ENCODE measurements at regions not wholly inside any gene's neighbourhood (a gene's known extent, or its start where the extent isn't known, plus 50 kb on each side); places are given as distances from the start of the nearest gene placed in this dataset.

GRCh38 chrX:142043196-142043595 is 139.5 kb downstream of the MAGEC1 start:
- Histone ChIP-seq H3K4me3 (no peak overlapping the region), H3K4me1 (no peaks in the 10 kb centered on the region), H3K9me3 (no peaks in the 10 kb centered on the region), H3K4me2 (no peak overlapping the region), H3K27ac (no peak overlapping the region)
- ChIA-PET CTCF (no interaction called here), POLR2A (no interaction called here)
- no peak for TF ChIP-seq SMC3 (IDR thresholded peaks at IDR 0.05)
- no peak for TF ChIP-seq HDAC2 (IDR thresholded peaks at IDR 0.05)
- no peak for TF ChIP-seq EP300 (IDR thresholded peaks at IDR 0.05)
- no peak for TF ChIP-seq HOXA7 (CRISPR knock-in tag; IDR thresholded peaks at IDR 0.05)
- WGBS (ENCODE audit: missing lambda C conversion rate): 39% methylated on average over 3 of the region's 3 CpGs
- no peak for DNase-seq (ENCODE audit: low read depth in 1 of 2, low spot score in 1 of 2)
- no peak for FAIRE-seq
- ATAC-seq: no peak

DNA sequence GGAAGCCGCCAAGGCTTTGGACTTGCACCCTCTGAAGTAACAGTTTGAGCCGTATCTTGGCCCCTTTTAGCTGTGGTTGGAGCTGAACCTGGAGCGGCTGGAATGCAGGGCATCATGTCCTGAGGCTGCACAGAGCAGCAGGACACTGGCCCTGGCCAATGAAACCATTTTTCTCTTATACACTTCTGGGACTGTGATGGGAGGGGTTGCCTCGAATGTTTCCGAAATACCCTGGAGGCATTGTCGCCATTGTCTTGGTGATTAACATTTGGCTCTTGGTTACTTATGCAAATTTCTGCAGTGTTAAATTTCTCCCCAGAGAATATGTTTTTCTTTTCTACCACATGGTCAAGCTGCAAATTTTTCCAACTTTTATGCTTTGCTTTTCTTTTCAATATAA is 137.2 kb downstream of the MAGEC1 start:
- ChIA-PET CTCF (no interaction called here), POLR2A (no interaction called here)
- Histone ChIP-seq H3K4me2 (no peak overlapping the region), H3K4me3 (no peak overlapping the region), H3K27ac (no peak overlapping the region), H3K9me3 (no peaks in the 10 kb centered on the region), H3K4me1 (no peaks in the 10 kb centered on the region)
- DNase-seq (ENCODE audit: low read depth in 1 of 2, low spot score in 1 of 2) (no peak), FAIRE-seq (no peak), ATAC-seq (no peak)
- 82% methylated on average over 5 of the region's 6 CpGs for WGBS (ENCODE audit: missing lambda C conversion rate)
- TF ChIP-seq ELK1 (IDR thresholded peaks at IDR 0.05; ENCODE audit: low read depth, low read length) (no peak), ATOH8 (CRISPR knock-in tag; IDR thresholded peaks at IDR 0.05; ENCODE audit: low read depth) (no peak), RNF2 (IDR thresholded peaks at IDR 0.05; ENCODE audit: borderline replicate concordance, low read depth) (no peak), HEYL (CRISPR knock-in tag; IDR thresholded peaks at IDR 0.05) (no peak), HOXB5 (CRISPR knock-in tag; IDR thresholded peaks at IDR 0.05) (no peak)

- H3K27ac ChIP-seq: no peak overlapping the region
- TF ChIP-seq KDM5A (IDR thresholded peaks at IDR 0.05) (no peak), FOSB (CRISPR knock-in tag; IDR thresholded peaks at IDR 0.05) (no peak), RFX5 (IDR thresholded peaks at IDR 0.05) (no peak), ZNF302 (CRISPR knock-in tag; IDR thresholded peaks at IDR 0.05) (no peak), GATA3 (IDR thresholded peaks at IDR 0.05; ENCODE audit: borderline replicate concordance) (no peak), HOXB13 (CRISPR knock-in tag; IDR thresholded peaks at IDR 0.05; ENCODE audit: low read depth) (no peak)
- FAIRE-seq (no peak), ATAC-seq (no peak), DNase-seq (ENCODE audit: low read depth in 1 of 2, low spot score in 1 of 2) (peak in 1 of 2 experiments; percentile 1)
- H3K4me2 ChIP-seq: no peak overlapping the region
- ChIA-PET POLR2A (no interaction called here), CTCF (no interaction called here)
- no peaks in the 10 kb centered on the region for H3K4me1 ChIP-seq
- H3K9me3 ChIP-seq: no peaks in the 10 kb centered on the region
- H3K4me3 ChIP-seq: no peak overlapping the region
These were observed 132.4 kb downstream of the MAGEC1 start for GRCh38 chrX:142036116-142036515.

- Histone ChIP-seq H3K4me2 (no peak overlapping the region), H3K4me1 (no peaks in the 10 kb centered on the region), H3K9me3 (no peaks in the 10 kb centered on the region), H3K4me3 (no peak overlapping the region), H3K27ac (no peak overlapping the region)
- POLR2A ChIA-PET: no interaction called here
- DNase-seq (ENCODE audit: low read depth in 1 of 2, low spot score in 1 of 2): no peak
- CTCF ChIA-PET: no interaction called here
- peak; percentile 35 for TF ChIP-seq MAFK (IDR thresholded peaks at IDR 0.05; ENCODE audit: partially characterized antibody)
- no peak for TF ChIP-seq RAD21 (conservative IDR thresholded peaks at IDR 0.05 in 1 of 2, IDR thresholded peaks at IDR 0.05 in 1 of 2)
- TF ChIP-seq CHD4 (IDR thresholded peaks at IDR 0.05; ENCODE audit: borderline replicate concordance): no peak
- TF ChIP-seq, protein P1, sequence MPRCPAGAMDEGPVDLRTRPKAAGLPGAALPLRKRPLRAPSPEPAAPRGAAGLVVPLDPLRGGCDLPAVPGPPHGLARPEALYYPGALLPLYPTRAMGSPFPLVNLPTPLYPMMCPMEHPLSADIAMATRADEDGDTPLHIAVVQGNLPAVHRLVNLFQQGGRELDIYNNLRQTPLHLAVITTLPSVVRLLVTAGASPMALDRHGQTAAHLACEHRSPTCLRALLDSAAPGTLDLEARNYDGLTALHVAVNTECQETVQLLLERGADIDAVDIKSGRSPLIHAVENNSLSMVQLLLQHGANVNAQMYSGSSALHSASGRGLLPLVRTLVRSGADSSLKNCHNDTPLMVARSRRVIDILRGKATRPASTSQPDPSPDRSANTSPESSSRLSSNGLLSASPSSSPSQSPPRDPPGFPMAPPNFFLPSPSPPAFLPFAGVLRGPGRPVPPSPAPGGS (IDR thresholded peaks at IDR 0.05): no peak
- no peak for TF ChIP-seq BHLHE40 (IDR thresholded peaks at IDR 0.05; ENCODE audit: low read depth, low read length)
- TF ChIP-seq HOXA7 (CRISPR knock-in tag; IDR thresholded peaks at IDR 0.05): no peak
- 74% methylated on average over 1 of the region's 1 CpG for WGBS (ENCODE audit: missing lambda C conversion rate)
- ATAC-seq: no peak
- FAIRE-seq: no peak
These were observed 101.8 kb downstream of the MAGEC1 start for GRCh38 chrX:142005532-142005931.

Measured in A549 (cell line).